ENCODE measurements at regions not wholly inside any gene's neighbourhood (a gene's known extent, or its start where the extent isn't known, plus 50 kb on each side); places are given as distances from the start of the nearest gene placed in this dataset.

DNA sequence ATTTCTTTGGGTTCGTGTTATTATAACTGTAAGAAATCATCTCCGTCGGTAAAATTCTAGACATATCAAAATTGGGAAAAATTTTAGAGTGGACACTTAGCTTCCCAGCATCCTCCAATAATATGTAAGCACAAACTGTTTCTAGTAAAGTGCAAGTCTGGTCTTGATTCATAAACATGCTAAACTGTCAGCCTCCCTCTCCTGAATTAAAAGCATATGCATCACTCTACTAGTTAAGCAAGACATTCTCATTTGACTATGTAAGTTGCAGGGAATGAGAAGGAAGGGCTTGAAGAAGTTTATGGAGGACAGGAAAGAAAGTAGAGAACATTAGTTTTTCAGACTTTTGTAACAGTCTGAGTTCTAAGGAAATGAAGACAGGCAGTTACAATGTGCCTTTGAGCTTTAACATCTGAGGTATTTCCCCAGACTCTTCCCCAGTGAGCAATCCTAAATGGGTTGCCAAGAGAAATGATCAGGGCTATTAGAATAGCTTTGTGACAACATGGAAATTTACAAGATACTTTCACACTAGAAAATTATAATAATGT is 90.0 kb downstream of the TYW3 start:
- Histone ChIP-seq H3K9ac (ENCODE audit: insufficient read depth, low read depth, low read length) (no peak overlapping the region), H3K27me3 (ENCODE audit: control insufficient read depth in 1 of 2, insufficient read depth in 2 of 2, low read length in 2 of 2) (no peaks in the 10 kb centered on the region), H3K4me3 (replicated peaks in 1 of 3; ENCODE audit: insufficient read depth in 1 of 3, low read depth in 2 of 3, low read length in 3 of 3) (no peak overlapping the region), H3K27ac (ENCODE audit: extremely low read length, insufficient read depth, low read length) (no peak overlapping the region), H3K4me2 (ENCODE audit: low read depth, low read length) (no peak overlapping the region), H2AFZ (ENCODE audit: low read length) (no peak overlapping the region), H3K36me3 (replicated peaks in 1 of 2; ENCODE audit: control insufficient read depth in 1 of 2, insufficient read depth in 2 of 2, low read length in 2 of 2) (no peaks in the 10 kb centered on the region), H3K4me1 (ENCODE audit: insufficient read depth, low read length) (no peaks in the 10 kb centered on the region), H4K20me1 (ENCODE audit: insufficient read depth, low read length) (no peaks in the 10 kb centered on the region), H3K79me2 (ENCODE audit: insufficient read depth, low read length) (no peaks in the 10 kb centered on the region), H3K9me3 (ENCODE audit: low read length) (no peaks in the 10 kb centered on the region)
- in situ Hi-C loops (cut with HindIII; ENCODE audit: extremely low pct_ligation_motif_present, low pct_unique_long_range_greater_than_20kb), result no loop called here
- BruUV-seq (replicated peaks), result no TSS peak
- FAIRE-seq, result no peak
- DNase-seq (ENCODE audit: low spot score), result no peak
- TF ChIP-seq ZNF709 (CRISPR knock-in tag; IDR thresholded peaks at IDR 0.05) (no peak), SNAPC2 (CRISPR knock-in tag; IDR thresholded peaks at IDR 0.05) (no peak), SMARCC2 (IDR thresholded peaks at IDR 0.05) (no peak), ZBTB38 (CRISPR knock-in tag; IDR thresholded peaks at IDR 0.05) (no peak), KAT8 (CRISPR knock-in tag; IDR thresholded peaks at IDR 0.05) (no peak), ZIK1 (CRISPR knock-in tag; IDR thresholded peaks at IDR 0.05; ENCODE audit: borderline replicate concordance, low read depth) (no peak), ZMYM3 (CRISPR knock-in tag; IDR thresholded peaks at IDR 0.05) (no peak), ZKSCAN1 (IDR thresholded peaks at IDR 0.05; ENCODE audit: low read length) (no peak), MAFK (conservative IDR thresholded peaks at IDR 0.05 in 1 of 2, IDR thresholded peaks at IDR 0.05 in 1 of 2; ENCODE audit: low read length in 2 of 2) (no peak), MLLT10 (CRISPR knock-in tag; IDR thresholded peaks at IDR 0.05) (no peak), KLF13 (CRISPR knock-in tag; IDR thresholded peaks at IDR 0.05) (no peak), ZFY (CRISPR knock-in tag; IDR thresholded peaks at IDR 0.05) (no peak), BORCS8-MEF2B (CRISPR knock-in tag; IDR thresholded peaks at IDR 0.05) (no peak)
- TF ChIP-seq, protein P1, sequence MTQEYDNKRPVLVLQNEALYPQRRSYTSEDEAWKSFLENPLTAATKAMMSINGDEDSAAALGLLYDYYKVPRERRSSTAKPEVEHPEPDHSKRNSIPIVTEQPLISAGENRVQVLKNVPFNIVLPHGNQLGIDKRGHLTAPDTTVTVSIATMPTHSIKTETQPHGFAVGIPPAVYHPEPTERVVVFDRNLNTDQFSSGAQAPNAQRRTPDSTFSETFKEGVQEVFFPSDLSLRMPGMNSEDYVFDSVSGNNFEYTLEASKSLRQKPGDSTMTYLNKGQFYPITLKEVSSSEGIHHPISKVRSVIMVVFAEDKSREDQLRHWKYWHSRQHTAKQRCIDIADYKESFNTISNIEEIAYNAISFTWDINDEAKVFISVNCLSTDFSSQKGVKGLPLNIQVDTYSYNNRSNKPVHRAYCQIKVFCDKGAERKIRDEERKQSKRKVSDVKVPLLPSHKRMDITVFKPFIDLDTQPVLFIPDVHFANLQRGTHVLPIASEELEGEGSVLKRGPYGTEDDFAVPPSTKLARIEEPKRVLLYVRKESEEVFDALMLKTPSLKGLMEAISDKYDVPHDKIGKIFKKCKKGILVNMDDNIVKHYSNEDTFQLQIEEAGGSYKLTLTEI (CRISPR knock-in tag; conservative IDR thresholded peaks at IDR 0.05), result no peak
- TF ChIP-seq, protein P2, sequence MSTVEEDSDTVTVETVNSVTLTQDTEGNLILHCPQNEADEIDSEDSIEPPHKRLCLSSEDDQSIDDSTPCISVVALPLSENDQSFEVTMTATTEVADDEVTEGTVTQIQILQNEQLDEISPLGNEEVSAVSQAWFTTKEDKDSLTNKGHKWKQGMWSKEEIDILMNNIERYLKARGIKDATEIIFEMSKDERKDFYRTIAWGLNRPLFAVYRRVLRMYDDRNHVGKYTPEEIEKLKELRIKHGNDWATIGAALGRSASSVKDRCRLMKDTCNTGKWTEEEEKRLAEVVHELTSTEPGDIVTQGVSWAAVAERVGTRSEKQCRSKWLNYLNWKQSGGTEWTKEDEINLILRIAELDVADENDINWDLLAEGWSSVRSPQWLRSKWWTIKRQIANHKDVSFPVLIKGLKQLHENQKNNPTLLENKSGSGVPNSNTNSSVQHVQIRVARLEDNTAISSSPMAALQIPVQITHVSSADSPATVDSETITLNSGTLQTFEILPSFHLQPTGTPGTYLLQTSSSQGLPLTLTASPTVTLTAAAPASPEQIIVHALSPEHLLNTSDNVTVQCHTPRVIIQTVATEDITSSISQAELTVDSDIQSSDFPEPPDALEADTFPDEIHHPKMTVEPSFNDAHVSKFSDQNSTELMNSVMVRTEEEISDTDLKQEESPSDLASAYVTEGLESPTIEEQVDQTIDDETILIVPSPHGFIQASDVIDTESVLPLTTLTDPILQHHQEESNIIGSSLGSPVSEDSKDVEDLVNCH (CRISPR knock-in tag; IDR thresholded peaks at IDR 0.05), result no peak
- TF ChIP-seq, protein P3, sequence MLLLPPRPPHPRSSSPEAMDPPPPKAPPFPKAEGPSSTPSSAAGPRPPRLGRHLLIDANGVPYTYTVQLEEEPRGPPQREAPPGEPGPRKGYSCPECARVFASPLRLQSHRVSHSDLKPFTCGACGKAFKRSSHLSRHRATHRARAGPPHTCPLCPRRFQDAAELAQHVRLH (CRISPR knock-in tag; IDR thresholded peaks at IDR 0.05; ENCODE audit: borderline replicate concordance, low read depth), result no peak
- TF ChIP-seq, protein P4, sequence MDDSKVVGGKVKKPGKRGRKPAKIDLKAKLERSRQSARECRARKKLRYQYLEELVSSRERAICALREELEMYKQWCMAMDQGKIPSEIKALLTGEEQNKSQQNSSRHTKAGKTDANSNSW (CRISPR knock-in tag; IDR thresholded peaks at IDR 0.05; ENCODE audit: borderline replicate concordance), result no peak
- CTCF ChIA-PET (ENCODE audit: low intra/inter-chr PET ratio, low total read pairs), result no interaction called here
- POLR2A ChIA-PET, result no interaction called here
- intact Hi-C loops (cut with micrococcal nuclease; ENCODE audit: unreplicated experiment), result no loop called here
- WGBS (ENCODE audit: low lambda C conversion rate), result 0% methylated on average over 3 of the region's 3 CpGs
- ATAC-seq, result no peak
